HG03159 (cell line): ENCODE measurements at regions not wholly inside any gene's neighbourhood (a gene's known extent, or its start where the extent isn't known, plus 50 kb on each side); places are given as distances from the start of the nearest gene placed in this dataset.

Experiments
- ATAC-seq: cut with Tn5 transposase; IDR thresholded peaks from one replicate; pipeline ENCODE4 v1.9.1; 2021; ENCODE audit warnings: mild to moderate bottlenecking, moderate library complexity; ENCODE audit not compliant: unreplicated experiment

DNA sequence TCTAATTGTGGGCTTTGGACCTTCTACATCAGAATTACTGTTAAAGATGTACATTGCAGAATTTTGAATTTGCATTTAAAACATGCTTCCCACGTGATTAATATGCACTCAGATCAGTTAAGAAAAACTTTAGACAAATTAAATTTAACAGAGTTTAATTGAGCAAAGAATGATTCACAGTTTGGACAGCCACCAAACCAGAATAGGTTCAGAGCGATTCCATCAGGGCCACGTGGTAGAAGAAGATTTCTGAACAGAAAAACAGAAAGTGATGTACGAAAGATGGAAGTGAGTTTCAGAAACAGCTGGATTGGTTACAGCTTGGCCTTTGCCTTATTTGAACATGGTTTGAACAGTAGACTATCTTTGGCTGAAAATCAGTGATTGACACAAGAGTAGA, 704.2 kb upstream of the MAP3K7 start:
- no peak for ATAC-seq

DNA sequence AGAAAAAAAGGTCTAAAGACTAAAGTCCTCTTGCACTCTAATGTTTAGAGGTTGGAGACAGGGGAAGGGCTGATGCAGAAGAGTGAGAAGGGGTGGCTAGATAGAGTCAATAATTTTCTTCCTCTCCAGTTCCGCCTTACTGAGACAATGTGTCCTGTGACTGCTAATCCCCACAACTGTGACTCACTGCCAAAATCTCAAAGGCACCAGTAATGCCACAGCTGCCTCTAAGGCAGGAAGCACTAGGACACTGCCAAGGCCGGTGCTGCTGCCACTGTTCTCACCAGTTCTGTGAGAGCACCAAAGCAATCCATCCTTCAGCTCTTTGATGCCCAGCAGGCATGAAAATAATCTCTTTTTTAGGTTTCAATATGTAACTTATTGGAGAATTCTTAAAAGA, 701.9 kb upstream of the MAP3K7 start:
- ATAC-seq: no peak

DNA sequence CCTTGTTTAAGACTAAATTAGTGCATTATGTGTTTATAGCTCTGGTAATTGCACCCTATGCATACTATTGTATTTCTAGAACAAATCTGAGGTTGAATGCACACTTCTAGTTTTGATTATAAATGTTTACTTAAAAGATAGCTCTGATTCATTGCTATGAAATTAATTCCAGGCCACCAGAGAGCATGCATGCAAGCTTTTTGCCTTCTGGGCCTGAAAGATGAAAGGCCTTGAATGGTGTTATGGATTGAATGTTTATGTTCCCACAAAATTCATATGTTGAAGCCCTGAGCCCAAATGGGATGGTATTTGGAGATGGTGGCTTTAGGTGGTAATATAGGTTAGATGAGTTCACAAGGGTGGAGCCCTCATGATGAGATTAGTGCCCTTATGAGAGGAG, 695.0 kb upstream of the MAP3K7 start:
- no peak for ATAC-seq

DNA sequence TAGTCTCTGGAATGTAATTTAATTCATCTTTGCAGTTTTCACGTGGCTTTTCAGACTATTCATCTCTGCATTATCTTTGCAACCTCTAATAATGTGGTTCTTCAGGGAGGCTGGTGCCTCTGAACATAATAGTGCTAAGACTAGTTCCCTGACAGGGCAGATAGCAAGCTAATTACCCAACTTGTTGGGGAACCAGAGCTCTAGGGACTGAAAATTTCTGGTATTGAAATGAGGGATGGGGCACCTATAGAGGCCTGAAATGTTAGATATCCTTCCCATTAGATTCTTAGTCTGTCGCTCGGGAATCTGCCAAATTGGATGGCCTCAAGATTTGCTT, 693.6 kb upstream of the MAP3K7 start:
- no peak for ATAC-seq

DNA sequence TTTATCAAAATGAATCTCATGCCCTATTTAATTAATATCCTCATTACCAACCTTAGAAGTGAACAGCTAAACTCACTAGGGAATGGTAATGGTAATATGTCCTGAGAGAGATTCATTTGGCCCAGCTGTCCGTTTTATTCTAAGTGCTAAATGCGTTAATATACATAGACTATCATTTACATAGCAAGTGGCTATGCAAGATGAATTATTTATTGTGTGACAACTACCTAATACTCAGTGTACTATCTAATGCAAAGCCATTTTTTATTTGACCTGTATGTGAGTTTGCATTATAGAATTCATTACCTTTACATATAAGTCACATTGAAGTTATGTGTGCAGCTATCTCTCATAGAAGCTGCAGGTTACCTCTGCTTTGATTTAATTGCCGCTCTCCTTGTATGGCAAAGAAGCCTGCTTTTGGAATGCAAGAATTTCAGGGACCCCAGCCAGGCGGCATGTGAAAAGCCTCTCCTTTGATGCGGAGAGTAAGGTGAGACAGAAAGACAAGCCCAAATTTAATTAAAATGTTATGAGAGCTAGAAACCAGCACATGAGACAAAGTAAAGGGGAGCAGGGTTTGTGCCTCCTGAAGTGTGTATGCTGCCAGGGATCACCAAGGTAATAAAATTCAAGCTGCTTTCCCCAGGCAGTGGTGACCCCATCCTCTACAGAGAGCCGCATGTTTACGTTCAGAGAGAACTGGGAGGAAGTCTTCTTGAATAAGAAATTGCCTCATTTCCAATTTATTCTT, 693.0 kb upstream of the MAP3K7 start:
- ATAC-seq: no peak

DNA sequence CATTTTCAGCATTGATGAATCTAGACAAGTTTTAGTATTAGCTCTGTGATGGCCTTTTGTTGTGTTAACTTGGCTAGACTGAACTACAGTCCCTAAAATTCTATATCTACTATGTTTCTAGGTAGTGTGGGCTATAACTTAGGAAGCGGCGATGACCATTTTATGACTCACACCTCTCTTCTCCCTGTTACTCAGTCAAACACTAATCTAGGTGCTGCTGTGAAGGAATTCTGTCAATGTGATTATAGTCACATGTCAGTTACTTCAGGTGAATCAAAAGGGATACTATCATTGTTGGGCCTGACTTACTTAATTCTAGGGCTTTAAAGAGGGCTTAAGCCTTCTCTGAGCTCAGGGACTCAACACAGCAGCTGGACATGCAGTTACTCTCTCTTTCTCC, 691.5 kb upstream of the MAP3K7 start:
- no peak for ATAC-seq

DNA sequence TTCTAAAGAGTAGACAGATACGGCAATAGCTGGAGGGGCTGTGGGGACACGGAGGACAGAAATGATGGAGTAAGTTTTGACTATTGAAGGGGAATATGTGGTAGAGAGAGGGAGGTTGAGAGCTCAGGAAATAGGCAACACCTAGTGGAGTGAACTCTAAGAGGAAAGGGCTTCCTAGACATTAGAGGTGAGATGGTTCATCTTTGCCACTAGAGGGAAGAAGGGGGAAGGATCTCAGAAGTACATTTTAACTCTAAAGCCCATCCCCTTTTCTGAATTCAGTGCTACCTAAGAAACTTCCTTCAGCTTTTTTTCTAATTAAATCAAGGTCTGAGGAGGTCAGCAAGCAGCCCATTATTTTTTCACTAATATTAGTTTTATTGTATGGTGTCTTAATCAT, 689.4 kb upstream of the MAP3K7 start:
- peak; percentile 78 for ATAC-seq

DNA sequence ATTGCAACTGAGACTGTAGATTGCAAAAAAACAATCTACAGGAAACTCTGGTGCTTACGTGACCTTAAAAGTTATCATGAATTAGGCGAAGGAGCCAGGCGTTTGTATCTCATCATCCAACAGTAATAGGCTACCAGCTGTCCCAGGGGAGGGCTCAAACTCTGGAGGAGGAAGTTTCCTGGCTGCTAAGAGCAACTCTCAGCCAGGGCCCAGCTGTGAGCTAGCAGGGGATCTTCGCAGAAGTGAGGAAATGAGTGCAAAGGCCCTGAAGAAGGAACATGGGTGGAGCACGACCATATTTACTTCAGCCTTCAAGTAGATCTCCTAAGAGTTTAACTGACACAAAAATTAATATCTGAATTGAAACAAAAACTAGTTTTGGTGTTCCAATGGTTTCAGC, 686.9 kb upstream of the MAP3K7 start:
- ATAC-seq: no peak

DNA sequence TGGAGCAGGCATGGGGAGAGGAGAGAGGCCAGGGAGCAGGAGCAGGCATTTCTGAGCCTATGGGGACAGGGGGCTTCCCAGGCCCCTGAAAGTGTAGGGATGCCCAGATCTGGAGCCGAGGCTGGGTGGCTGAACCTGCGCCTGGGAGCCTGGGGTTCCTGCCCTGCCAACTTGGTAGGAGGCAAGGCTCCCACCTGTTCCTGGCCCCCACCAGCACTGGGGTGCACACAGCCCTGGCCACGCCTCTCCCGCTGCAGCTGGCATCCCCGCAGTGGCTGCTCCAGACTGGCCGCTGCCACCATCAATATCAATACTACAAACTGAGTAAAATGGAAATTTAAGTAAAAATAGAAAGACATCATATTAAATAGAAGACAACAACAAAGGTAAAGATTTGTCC, 684.9 kb upstream of the MAP3K7 start:
- no peak for ATAC-seq

DNA sequence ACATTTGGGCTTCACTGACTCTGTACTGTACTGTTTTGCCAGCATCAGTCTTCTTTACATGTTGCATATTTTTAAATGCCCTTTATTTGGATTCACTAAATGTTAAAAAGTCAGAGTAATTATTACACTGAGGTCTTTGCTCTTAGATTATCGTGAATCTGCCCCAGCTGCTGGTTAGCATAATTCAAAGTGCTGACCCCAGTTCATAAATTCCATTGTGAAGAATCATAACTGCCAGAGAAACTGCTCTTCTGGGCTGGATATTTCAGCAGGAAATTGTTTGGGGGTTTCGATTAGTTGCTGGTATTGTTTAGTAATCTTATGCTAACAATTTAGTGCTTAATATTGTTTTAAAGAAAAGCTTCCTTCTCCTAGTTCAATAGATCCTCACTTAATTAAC, 682.1 kb upstream of the MAP3K7 start:
- ATAC-seq: no peak

DNA sequence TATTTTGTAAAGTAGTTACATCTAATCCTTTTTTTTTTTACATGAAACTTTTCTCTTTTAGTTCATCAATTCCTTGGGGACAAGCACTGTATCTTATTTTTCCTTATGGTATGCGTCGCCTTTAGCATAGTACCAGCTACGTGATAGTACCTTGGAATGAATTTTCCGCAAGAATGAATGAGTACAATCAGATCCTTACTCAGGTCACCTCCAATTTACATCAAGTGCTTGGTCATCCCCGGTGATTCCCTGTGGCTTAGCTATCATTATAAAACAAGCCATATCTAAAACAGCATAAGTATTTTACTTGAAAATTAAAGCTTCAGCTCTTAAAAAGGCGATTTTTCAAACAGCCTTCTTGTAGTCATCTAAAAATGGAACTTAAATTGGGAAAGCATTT, 680.4 kb upstream of the MAP3K7 start:
- no peak for ATAC-seq

DNA sequence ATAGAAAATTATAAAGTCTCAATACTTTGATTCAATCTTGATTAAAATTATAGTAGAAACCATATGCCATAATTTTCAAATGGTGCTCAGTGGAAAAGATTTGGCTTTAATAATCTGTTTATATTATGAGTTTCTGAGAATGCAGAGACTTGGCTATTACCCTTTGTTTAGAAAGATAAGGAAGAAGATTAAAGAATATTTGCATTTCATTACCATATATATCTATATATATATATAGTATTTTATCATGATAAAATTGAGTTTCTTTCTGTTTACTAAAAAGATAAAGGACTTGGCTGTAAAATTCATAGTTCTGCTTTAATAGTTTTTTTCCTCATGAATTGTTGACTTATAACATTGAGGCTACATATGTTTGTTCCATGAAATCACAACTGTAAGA, 679.3 kb upstream of the MAP3K7 start:
- no peak for ATAC-seq

DNA sequence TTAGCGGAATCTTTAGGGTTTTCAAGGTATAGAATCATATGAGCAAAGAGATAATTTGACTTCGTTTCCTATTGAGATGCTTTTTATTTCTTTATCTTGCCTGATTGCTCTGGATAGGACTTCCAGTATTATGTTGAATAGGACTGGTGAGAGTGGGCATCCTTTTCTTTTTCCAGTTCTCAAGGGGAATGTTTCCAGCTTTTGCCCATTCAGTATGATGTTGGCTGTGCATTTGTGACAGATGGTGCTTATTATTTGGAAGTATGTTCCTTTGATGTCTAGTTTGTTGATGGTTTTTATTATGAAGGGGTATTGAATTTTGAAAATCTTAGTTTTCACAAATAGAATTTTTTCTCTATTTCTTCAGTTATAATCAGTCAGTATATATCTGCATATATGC, 656.6 kb upstream of the MAP3K7 start:
- ATAC-seq: no peak

DNA sequence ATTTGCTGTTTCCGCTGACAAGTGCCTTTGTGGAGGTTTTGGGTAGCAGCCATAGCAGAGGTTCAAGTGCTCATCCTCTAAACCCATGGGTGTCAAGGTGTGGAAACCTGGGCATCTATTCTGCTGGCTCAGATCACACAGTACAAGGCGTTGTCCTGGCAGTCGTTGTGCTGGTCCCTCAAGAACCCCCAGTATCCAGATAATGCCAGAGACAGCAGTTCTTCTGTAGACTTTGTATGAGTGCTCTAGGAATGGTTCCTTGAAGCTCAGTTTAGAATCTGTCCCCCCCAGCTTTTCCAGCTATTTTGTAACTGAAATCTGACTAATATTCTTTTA, 655.7 kb upstream of the MAP3K7 start:
- ATAC-seq: no peak

DNA sequence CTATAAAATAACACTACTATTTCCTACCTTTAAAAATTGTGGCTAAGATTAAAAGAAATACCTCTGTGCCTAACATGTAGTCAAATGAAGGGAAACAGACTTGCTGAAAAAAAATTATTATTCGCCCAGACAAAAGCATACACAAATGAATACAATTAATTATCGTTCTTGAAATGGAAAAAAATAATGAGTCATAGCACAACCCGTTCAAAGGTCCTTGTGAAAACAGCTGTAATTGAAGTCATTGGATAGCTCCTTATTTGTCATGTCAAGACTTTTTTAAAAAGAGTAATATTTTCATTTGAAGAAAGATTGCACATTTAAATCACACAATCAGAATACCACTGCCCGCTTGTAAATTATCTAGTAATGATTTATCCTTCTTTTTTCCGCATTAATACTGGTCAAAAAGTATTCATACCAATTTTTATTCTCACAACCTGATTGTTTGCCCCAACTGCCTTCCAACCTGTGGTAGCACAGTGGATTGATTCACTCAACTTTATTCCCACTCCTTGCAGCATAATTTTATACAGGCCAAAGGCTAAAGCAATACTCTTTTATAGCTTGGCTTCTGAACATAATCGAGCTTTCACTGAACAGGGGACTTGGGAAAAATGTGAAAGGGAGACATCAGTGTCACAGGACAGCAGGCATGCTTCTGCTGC, 655.2 kb upstream of the MAP3K7 start:
- no peak for ATAC-seq

DNA sequence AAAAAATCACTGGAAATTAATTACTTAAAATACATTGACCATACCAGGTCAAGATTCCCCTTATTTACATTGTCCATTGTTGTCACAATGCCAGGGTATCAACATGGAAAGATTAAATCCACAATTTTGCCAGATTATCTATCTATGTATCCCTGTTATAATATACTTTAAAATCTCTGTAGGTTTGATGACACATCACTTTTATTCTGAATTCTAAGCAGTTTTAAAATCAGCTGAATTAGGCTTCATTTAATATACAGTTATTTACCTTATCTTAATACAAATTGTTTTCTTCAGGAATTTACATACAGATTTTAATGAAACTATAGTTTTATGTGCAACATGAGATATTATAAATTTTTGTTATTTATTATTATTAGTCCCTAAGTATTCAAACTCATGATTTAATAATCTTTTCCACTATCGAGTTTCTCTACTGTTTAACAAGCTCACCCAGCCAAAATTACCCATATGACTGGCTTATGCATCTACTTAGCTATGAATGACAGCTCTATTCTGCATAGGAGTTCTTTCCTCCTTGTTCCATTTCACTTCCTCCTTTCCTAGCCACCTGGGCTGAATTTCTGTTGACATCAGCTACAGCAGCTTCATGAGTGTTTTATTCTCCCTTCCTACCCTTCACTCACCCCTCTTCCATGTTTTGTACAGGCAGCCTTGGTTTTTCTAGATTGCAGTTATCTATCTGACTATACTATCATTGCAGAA, 654.2 kb upstream of the MAP3K7 start:
- ATAC-seq: peak; percentile 83

DNA sequence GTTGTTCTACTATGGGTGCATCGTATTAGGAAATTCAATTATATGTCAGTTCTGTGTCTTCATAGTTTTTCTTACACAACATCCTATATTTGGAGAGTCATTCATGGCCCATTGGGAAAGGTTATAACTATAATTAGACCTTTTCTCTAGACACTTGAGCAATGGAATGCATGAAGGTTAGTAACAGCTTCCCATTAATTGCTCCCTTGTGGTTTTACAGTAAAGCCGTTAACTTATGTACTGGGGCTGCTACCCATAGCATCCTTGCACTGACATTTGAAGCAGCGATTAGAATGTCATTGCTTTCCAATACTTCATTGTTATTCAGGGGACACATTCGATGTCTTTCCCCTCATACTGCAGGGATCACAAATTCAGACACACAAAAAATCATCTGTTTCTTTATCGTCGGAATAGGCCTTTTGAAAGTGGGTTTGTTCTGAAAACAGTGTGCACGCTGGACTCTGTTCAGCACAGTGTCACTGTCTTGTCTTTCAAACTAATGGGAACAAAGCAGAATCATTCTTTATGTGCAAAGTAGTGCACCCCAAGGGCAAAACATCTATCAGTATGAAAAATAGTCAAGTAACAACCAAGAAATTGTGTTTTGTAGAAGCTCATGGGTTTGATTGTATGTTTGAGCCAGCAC, 634.3 kb upstream of the MAP3K7 start:
- ATAC-seq: no peak

DNA sequence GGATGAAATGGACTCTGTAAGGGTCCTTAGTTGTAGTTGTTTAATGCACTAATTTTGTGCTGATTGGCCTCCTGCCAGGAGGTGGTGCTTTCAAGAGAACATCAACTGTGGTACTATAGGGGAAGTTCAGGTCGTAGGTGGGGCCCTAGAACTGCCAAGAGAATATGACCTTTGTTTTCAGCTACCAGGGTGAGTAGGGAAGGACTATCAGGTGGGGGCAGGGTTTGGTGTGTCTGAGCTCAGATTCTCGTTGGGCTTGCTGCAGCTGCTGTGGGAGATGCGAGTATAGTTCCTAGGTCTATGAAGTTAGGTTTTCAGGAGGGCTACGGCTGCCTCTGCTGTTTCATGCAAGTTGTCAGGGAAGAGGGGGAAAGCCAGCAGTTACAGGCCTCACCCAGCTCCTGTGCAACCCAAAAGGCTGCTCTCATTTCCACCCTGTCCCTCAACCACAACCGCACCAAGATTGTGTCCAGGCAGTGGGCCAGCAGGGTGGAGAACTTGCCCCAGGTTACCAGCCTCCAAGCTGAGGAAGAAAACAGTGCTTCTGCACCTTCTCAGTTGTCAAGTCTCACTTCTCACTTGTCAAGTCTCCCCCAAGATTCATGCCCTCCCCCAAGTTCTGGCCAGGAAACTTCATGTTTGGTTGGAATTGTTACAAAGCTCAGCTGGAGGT, 626.5 kb upstream of the MAP3K7 start:
- ATAC-seq: no peak

DNA sequence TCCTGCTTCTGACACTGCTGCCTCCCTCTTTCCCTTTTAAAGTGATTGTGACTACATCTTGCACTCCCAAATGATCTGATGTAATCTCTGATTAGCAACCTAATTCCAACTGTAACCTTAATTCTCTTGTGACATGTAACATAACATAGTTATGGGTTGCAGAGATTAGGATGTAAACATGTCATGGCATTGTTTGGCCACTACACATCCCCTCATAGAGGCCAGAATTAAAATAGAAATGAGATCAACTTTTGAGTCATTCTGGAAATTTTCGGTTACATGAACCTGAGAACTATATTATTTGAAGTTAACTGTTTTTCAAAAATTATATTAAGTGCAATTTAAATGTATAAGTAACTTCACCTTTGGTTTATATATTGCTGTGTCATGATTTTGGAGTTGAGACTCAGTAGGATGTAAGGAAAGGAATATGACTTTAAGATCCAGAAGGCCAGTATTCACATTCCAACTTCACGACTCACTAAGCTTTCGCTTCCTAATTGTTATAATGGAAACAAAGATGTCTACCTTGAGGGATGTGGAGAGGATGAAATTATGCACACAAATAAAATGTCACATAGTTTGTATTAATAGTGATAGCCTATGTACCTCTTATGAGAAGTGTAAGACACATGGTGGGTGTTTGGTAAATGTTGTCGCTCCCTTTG, 611.9 kb upstream of the MAP3K7 start:
- no peak for ATAC-seq

DNA sequence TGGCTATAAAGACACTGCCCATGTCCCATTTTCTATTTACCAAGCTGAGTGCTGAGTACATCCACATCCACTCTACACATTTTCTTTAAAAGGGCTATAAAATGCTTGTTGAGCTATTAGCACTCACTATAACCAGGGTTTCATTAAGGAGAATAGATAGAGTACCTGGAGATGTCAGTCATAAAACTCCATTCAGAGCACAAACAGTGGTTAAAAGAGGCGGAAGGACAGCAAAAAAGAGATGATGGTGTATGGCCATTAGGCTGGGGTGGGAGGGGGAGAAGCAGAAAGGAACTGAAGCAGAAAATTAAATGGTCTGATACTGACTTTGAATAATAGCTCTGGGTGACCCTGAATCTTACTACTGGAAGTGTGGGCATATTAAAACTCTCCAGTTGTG, 609.9 kb upstream of the MAP3K7 start:
- no peak for ATAC-seq

DNA sequence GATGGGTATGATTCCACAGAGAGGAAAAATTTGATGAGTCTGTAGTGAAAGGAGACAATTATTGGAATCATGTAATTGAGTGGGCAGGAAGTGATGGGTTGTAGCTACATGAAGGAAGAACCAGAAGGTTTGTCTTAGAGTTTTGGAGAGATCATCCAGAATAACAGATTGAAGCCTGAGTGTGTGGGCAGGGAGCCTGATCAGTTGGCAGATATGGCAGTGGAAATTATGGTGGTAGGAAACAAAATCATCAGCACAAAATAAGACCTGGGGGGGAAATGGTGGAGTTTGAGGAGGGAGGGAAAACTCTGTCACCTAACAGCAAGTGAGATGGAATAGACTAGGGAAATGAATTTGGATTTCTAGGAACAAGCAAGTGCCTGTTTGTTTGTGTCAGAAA, 606.6 kb upstream of the MAP3K7 start:
- no peak for ATAC-seq
